C4-2B (cell line): ENCODE measurements at regions not wholly inside any gene's neighbourhood (a gene's known extent, or its start where the extent isn't known, plus 50 kb on each side); places are given as distances from the start of the nearest gene placed in this dataset.

Experiments used
- CTCF ChIP-seq: fragments of 450-650 bp; conservative IDR thresholded peaks from 2 replicates; pipeline ENCODE4 v1.5.1; 2017; ENCODE audit warnings: mild to moderate bottlenecking
- ZFX ChIP-seq: fragments of 450-650 bp; IDR thresholded peaks from 2 replicates; pipeline ENCODE4 v1.6.1; 2017

GRCh38 chr12:19847294-19848059, 408.2 kb downstream of the AEBP2 start:
- TF ChIP-seq CTCF (no peak), ZFX (no peak)
